PC-3 (cell line): ENCODE measurements at regions not wholly inside any gene's neighbourhood (a gene's known extent, or its start where the extent isn't known, plus 50 kb on each side); places are given as distances from the start of the nearest gene placed in this dataset.
A peak's percentile ranks its signal among the peaks of the same experiment; 100 is the strongest.

Experiments used
- ATAC-seq: fragments of 200-7000 bp; cut with Tn5 transposase; 2 replicates; pipeline ENCODE4 v1.9.1; 2020; ENCODE audit warnings: mild to moderate bottlenecking, moderate library complexity
- BruUV-seq: library from RNA; stranded (reverse); fragments of 400-500 nt; replicated peaks from 2 replicates; lab custom pipeline; 2021; lab: Mats Ljungman, UMichigan
- CTCF ChIA-PET: fragments of 300-600 bp; sonication (Branson Sonifier 250); formaldehyde crosslinking; loops from one replicate; lab custom pipeline; 2022; ENCODE audit warnings: antibody characterized with exemption; lab: Charles Lee
- POLR2A ChIA-PET: fragments of 300-600 bp; sonication (Branson Sonifier 250); formaldehyde crosslinking; loops from one replicate; lab custom pipeline; 2022; ENCODE audit warnings: antibody characterized with exemption; ENCODE audit not compliant: unreplicated experiment; lab: Charles Lee
- DNase-seq: peaks from one replicate; pipeline ENCODE4 v3.0.0-alpha.2; 2015
- H2AFZ ChIP-seq: fragments of 300-600 bp; sonication (generic); 2 replicates; pipeline ENCODE4 v1.6.0; 2016; ENCODE audit warnings: antibody characterized with exemption, low read length
- H3F3A ChIP-seq: fragments of 300-600 bp; sonication (generic); one replicate; pipeline ENCODE4 v1.6.0; 2017; ENCODE audit warnings: antibody characterized with exemption, low read length, control low read depth, mild to moderate bottlenecking; ENCODE audit not compliant: unreplicated experiment
- H3K27ac ChIP-seq: fragments of 300-600 bp; sonication (generic); 2 replicates; pipeline ENCODE4 v1.5.1; 2016; ENCODE audit warnings: mild to moderate bottlenecking, low read length
- H3K27me3 ChIP-seq: fragments of 300-600 bp; sonication (generic); 2 replicates; pipeline ENCODE4 v1.6.1; 2016; ENCODE audit warnings: low read length, mixed read lengths
- H3K36me3 ChIP-seq: fragments of 300-600 bp; sonication (generic); 2 replicates; pipeline ENCODE4 v1.6.1; 2016; ENCODE audit warnings: low read depth, mixed run types, low read length, mixed read lengths
- H3K4me1 ChIP-seq: fragments of 300-600 bp; sonication (generic); 2 replicates; pipeline ENCODE4 v1.5.1; 2016; ENCODE audit warnings: low read length; ENCODE audit not compliant: insufficient read depth
- H3K4me2 ChIP-seq: fragments of 300-600 bp; sonication (generic); 2 replicates; pipeline ENCODE4 v1.6.0; 2016; ENCODE audit warnings: low read length
- H3K4me3 ChIP-seq: fragments of 300-600 bp; sonication (generic); 2 replicates; pipeline ENCODE4 v1.5.1; 2016; ENCODE audit warnings: mild to moderate bottlenecking, low read length, mixed read lengths
- H3K79me2 ChIP-seq: fragments of 300-600 bp; sonication (generic); 2 replicates; pipeline ENCODE4 v1.6.1; 2017; ENCODE audit warnings: low read length, mixed read lengths
- H3K9ac ChIP-seq: fragments of 300-600 bp; sonication (generic); 2 replicates; pipeline ENCODE4 v1.6.0; 2016; ENCODE audit warnings: mild to moderate bottlenecking, low read length
- H3K9me2 ChIP-seq: fragments of 300-600 bp; sonication (generic); replicated peaks from 2 replicates; pipeline ENCODE4 v1.6.1; 2016; ENCODE audit warnings: mixed run types, low read length, mixed read lengths
- H3K9me3 ChIP-seq: fragments of 300-600 bp; sonication (generic); 2 replicates; pipeline ENCODE4 v1.6.1; 2016; ENCODE audit warnings: low read length, mixed read lengths
- H4K20me1 ChIP-seq: fragments of 300-600 bp; sonication (generic); 2 replicates; pipeline ENCODE4 v1.6.1; 2016; ENCODE audit warnings: low read length, mixed read lengths
- EZH2 ChIP-seq: fragments of 300-600 bp; sonication (generic); IDR thresholded peaks from one replicate; pipeline ENCODE4 v1.6.1; 2017; ENCODE audit warnings: antibody characterized with exemption, mild to moderate bottlenecking, low read length; ENCODE audit not compliant: unreplicated experiment
- EZH2phosphoT487 ChIP-seq: fragments of 300-600 bp; sonication (generic); IDR thresholded peaks from 2 replicates; pipeline ENCODE4 v1.6.1; 2018; ENCODE audit warnings: mild to moderate bottlenecking, antibody characterized with exemption, low read length, borderline replicate concordance
- intact Hi-C: fragments of 100-400 bp; cut with micrococcal nuclease; formaldehyde crosslinking; loops from 2 replicates; pipeline ENCODE4 v1.9.0; 2023
- TF ChIP-seq, protein P1 (sequence below): fragments of 300-600 bp; sonication (generic); conservative IDR thresholded peaks from 2 replicates; pipeline ENCODE4 v1.5.1; 2017; ENCODE audit warnings: antibody characterized with exemption, low read depth, mild to moderate bottlenecking, low read length

DNA sequence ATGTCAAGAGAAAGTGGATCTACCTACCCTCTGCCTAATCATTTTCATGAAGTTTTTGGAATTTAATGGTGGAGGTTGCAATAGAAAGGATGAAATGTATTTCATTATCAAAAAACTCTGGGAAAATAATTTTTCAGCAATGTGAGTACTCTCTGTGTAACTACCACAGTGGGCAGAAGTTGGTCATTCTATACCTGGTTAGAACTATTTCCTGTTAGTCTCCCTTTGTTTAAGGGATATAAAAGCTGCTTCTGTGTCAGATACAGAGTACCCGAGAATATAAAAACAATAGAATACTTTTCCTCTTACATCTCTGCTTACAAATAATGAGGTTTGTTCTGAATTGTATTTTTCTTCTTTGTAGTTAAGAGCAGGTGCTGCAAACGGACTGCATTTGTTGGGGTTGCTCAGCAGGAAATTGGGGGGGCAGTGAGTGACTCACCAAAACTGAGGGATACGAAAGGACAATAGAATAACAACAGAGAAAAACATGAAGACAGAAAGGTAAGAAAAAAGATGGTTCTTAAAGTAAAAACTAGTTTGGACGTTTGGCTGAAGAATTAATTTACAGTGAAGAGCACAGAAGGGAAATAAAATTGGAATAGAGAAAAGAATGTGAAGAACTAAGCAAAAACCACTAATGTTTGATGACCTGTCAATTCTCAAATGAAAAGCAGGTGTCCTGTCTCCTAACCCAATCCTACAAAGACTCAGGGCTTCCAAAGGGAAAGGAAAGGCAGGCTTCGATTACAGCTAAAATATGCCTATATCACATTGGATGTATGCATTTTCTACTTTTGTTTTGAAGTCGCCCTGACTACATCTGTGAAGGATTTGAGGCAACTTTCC, 703.1 kb downstream of the RFPL4B start:
- H4K20me1 ChIP-seq: no peaks in the 10 kb centered on the region
- POLR2A ChIA-PET: no interaction called here
- DNase-seq: peak; percentile 7
- peak overlapping the region; percentile 48 for H3K4me2 ChIP-seq
- TF ChIP-seq, protein P1, sequence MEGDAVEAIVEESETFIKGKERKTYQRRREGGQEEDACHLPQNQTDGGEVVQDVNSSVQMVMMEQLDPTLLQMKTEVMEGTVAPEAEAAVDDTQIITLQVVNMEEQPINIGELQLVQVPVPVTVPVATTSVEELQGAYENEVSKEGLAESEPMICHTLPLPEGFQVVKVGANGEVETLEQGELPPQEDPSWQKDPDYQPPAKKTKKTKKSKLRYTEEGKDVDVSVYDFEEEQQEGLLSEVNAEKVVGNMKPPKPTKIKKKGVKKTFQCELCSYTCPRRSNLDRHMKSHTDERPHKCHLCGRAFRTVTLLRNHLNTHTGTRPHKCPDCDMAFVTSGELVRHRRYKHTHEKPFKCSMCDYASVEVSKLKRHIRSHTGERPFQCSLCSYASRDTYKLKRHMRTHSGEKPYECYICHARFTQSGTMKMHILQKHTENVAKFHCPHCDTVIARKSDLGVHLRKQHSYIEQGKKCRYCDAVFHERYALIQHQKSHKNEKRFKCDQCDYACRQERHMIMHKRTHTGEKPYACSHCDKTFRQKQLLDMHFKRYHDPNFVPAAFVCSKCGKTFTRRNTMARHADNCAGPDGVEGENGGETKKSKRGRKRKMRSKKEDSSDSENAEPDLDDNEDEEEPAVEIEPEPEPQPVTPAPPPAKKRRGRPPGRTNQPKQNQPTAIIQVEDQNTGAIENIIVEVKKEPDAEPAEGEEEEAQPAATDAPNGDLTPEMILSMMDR: no peak
- TF ChIP-seq EZH2 (no peak), EZH2phosphoT487 (no peak)
- peak overlapping the region; percentile 30; the same call in 1 of the 2 replicates for H3K4me3 ChIP-seq
- no TSS peak for BruUV-seq
- peak overlapping the region; percentile 69 for H2AFZ ChIP-seq
- H3K9me2 ChIP-seq: no peaks in the 10 kb centered on the region
- H3K9me3 ChIP-seq: no peaks in the 10 kb centered on the region
- H3K36me3 ChIP-seq: no peaks in the 10 kb centered on the region
- H3K79me2 ChIP-seq: no peaks in the 10 kb centered on the region
- intact Hi-C loops: no loop called here
- no peaks in the 10 kb centered on the region for H3F3A ChIP-seq
- peaks cover 50% of the 10 kb centered on the region for H3K4me1 ChIP-seq
- no peaks in the 10 kb centered on the region for H3K27me3 ChIP-seq
- ATAC-seq: no peak
- CTCF ChIA-PET: no interaction called here
- H3K27ac ChIP-seq: no peak overlapping the region; the same call in 1 of the 2 replicates
- H3K9ac ChIP-seq: no peak overlapping the region

DNA sequence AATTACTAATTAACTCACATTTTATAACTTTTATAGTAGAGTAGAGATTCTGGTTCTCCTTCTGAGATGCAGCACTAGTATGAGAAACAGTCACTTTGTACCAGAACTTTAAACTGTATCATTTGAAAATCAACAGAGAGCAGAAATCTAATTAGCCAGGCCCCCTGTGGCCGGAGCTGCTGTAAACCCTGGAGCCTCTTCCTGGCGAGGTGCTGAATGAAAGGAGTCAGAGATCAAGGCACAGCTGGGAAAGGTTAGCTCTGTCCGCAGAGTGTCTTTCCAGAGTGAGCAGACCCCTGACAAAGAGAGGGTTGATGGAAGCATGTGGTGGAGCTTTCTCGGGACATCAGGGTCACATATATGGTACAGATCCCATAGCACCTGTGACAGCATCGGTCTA, 703.8 kb downstream of the RFPL4B start:
- Histone ChIP-seq H3K27me3 (no peaks in the 10 kb centered on the region), H3K36me3 (no peaks in the 10 kb centered on the region), H3K4me2 (no peak overlapping the region), H3K4me1 (peaks cover 49% of the 10 kb centered on the region), H3K9ac (no peak overlapping the region), H3K4me3 (no peak overlapping the region), H4K20me1 (no peaks in the 10 kb centered on the region), H3K79me2 (no peaks in the 10 kb centered on the region), H2AFZ (no peak overlapping the region), H3F3A (no peaks in the 10 kb centered on the region), H3K27ac (no peak overlapping the region), H3K9me2 (no peaks in the 10 kb centered on the region), H3K9me3 (no peaks in the 10 kb centered on the region)
- CTCF ChIA-PET: no interaction called here
- POLR2A ChIA-PET: no interaction called here
- intact Hi-C loops: no loop called here
- ATAC-seq: no peak
- BruUV-seq: no TSS peak
- no peak for DNase-seq
- no peak for TF ChIP-seq EZH2
- no peak for TF ChIP-seq EZH2phosphoT487
- TF ChIP-seq, protein P1: no peak

DNA sequence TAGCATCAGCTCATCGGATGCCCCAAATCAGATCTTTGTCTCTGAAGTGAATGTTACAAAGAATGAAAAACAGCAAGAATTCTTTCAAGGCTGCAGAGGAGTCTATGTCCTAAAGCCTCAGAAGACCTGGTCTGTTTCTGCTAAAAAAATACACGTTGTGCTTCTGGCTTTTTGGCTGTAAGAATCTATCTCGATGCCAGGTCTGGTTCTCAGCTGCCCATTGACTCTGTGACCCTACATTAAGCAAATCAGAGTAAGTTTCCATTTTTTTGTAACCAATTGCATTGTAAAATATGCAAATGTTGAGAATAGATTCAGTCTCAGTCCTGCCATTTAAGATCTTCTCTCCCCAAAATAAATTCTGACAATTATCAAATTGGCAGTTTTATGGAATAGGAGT, 705.4 kb downstream of the RFPL4B start:
- no peak for TF ChIP-seq EZH2
- TF ChIP-seq EZH2phosphoT487: no peak
- TF ChIP-seq, protein P1: no peak
- H3F3A ChIP-seq: no peaks in the 10 kb centered on the region
- H3K9me3 ChIP-seq: no peaks in the 10 kb centered on the region
- no peak for ATAC-seq
- H3K27me3 ChIP-seq: no peaks in the 10 kb centered on the region
- H3K4me3 ChIP-seq: no peak overlapping the region
- no peak overlapping the region for H3K9ac ChIP-seq
- BruUV-seq: no TSS peak
- POLR2A ChIA-PET: no interaction called here
- H3K4me2 ChIP-seq: no peak overlapping the region
- no peak overlapping the region for H2AFZ ChIP-seq
- no peak for DNase-seq
- no peaks in the 10 kb centered on the region for H3K79me2 ChIP-seq
- CTCF ChIA-PET: no interaction called here
- H3K27ac ChIP-seq: no peak overlapping the region
- intact Hi-C loops: no loop called here
- no peaks in the 10 kb centered on the region for H3K9me2 ChIP-seq
- H3K36me3 ChIP-seq: no peaks in the 10 kb centered on the region
- peaks cover 37% of the 10 kb centered on the region for H3K4me1 ChIP-seq
- no peaks in the 10 kb centered on the region for H4K20me1 ChIP-seq
